Mucosa of gallbladder (tissue), 1 donor: ENCODE measurements at regions not wholly inside any gene's neighbourhood (a gene's known extent, or its start where the extent isn't known, plus 50 kb on each side); places are given as distances from the start of the nearest gene placed in this dataset.

Experiments used
- DNase-seq: peaks from one replicate; pipeline ENCODE4 v3.0.0-alpha.2; 2020; ENCODE audit warnings: low spot score
- donor health status: DM: no; HTN: no; CAD: no.

GRCh38 chr6:16974704-16975359 is 127.0 kb upstream of the STMND1 start:
- DNase-seq, result no peak

GRCh38 chr6:16974387-16974673 is 127.5 kb upstream of the STMND1 start:
- no peak for DNase-seq

GRCh38 chr6:16973545-16974386 is 128.1 kb upstream of the STMND1 start:
- no peak for DNase-seq

GRCh38 chr6:16973051-16973450 is 128.8 kb upstream of the STMND1 start:
- DNase-seq, result no peak

GRCh38 chr6:16972535-16972934 is 129.3 kb upstream of the STMND1 start:
- no peak for DNase-seq

- DNase-seq, result no peak
These were observed 131.9 kb upstream of the STMND1 start for GRCh38 chr6:16969699-16970655.

GRCh38 chr6:16968101-16968500 is 133.7 kb upstream of the STMND1 start:
- DNase-seq, result no peak

GRCh38 chr6:16967470-16967817 is 134.4 kb upstream of the STMND1 start:
- DNase-seq, result no peak

- no peak for DNase-seq
These were observed 134.9 kb upstream of the STMND1 start for GRCh38 chr6:16966791-16967469.

GRCh38 chr6:16965689-16966088 is 136.2 kb upstream of the STMND1 start:
- no peak for DNase-seq

- peak; percentile 77 for DNase-seq
These were observed 137.0 kb upstream of the STMND1 start for GRCh38 chr6:16964553-16965499.

GRCh38 chr6:16961577-16961976 is 140.3 kb upstream of the STMND1 start:
- DNase-seq, result no peak

GRCh38 chr6:16959789-16960188 is 142.1 kb upstream of the STMND1 start:
- DNase-seq, result no peak

GRCh38 chr6:16956361-16956760 is 145.5 kb upstream of the STMND1 start:
- no peak for DNase-seq

- no peak for DNase-seq
These were observed 146.0 kb upstream of the STMND1 start for GRCh38 chr6:16955899-16956298.

- DNase-seq, result no peak
These were observed 147.9 kb upstream of the STMND1 start for GRCh38 chr6:16953905-16954304.

- no peak for DNase-seq
These were observed 148.4 kb upstream of the STMND1 start for GRCh38 chr6:16953446-16953845.

GRCh38 chr6:16950825-16951495 is 150.9 kb upstream of the STMND1 start:
- DNase-seq, result no peak

- no peak for DNase-seq
These were observed 151.5 kb upstream of the STMND1 start for GRCh38 chr6:16950302-16950701.

- no peak for DNase-seq
These were observed 152.1 kb upstream of the STMND1 start for GRCh38 chr6:16949716-16950115.
